HG02588 (cell line): ENCODE measurements at regions not wholly inside any gene's neighbourhood (a gene's known extent, or its start where the extent isn't known, plus 50 kb on each side); places are given as distances from the start of the nearest gene placed in this dataset.

Experiments used
- ATAC-seq: cut with Tn5 transposase; IDR thresholded peaks from one replicate; pipeline ENCODE4 v1.9.1; 2021; ENCODE audit warnings: mild to moderate bottlenecking, moderate library complexity; ENCODE audit not compliant: unreplicated experiment

- no peak for ATAC-seq
Measured at GRCh38 chr4:133775881-133776280, 425.7 kb downstream of the PABPC4L start.

GRCh38 chr4:133775469-133775868 lies 426.1 kb downstream of the PABPC4L start:
- no peak for ATAC-seq

DNA sequence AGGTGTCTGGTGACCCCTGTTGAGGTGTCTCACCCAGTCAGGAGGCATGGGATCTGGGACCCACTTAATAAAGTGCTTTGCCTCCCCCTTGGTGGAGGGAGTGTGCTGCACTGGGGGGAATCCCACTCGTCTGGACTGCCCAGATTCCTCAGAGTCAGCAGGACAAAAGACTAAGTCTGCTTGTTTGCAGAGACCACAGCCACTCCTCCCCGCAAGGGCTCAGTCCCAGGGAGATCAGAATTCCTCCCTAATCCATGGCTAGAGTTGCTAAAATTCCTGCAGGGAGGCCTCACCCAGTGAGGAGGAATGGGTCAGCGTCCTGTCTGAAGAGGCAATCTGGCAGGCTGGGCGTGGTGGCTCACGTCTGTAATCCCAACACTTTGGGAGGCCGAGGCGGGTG lies 442.2 kb downstream of the PABPC4L start:
- no peak for ATAC-seq

- ATAC-seq: no peak
Measured at GRCh38 chr4:133741766-133742165, 459.8 kb downstream of the PABPC4L start.

DNA sequence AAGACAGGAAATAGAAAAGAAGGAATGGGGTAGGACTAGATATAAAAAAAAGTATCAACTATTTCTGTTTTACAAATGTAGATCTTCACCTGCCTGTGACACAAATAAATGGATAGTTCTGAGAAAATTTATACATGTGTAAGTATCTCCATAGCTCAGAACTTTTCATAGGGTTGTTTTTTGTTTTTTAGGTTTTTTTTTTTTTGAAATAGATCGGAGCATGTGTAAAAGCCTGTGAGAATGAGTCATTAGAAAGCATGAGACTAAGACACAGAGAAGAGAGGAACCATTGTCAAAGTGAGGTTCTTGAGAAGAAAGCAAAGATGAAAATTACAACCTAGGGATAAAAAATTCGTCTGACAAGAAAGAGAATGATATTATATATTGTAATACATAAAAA lies 481.6 kb downstream of the PABPC4L start:
- no peak for ATAC-seq

DNA sequence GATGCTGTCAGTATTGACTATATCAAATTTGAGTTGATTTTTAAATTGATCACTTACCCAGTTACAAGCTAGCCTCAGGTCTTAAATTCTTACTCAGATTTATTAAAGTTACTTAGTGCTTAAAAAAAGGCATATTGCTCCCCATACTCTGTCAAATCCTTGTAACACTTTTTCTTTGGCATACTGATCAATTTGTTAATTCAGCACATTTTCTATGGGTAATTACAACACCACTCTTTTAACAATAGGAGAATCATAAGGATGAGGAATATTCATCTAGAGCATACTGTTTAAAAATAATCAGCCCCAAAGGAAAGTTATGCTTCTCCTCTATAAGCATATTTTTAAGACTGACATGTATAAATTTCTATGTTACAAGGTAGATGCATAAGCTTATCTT lies 482.5 kb downstream of the PABPC4L start:
- no peak for ATAC-seq

GRCh38 chr4:133714211-133714610 lies 487.4 kb downstream of the PABPC4L start:
- no peak for ATAC-seq

DNA sequence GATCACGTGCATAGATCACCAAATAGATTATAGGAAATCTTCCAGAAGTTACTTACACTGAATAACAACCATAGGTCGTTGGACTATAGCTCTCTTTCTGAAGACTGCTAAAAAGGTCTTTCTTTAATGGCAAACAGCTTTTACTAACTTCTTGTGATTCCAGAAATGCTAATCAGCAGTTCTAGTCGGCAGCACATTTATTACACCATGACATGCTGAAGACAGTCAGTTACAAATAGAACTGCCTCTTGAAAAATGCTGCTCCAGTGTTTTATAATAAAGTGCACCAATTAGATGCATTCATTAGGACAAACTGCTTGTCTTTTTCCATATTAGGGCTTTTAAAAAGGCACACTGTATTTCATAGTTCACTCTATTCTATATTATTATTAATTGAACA lies 488.2 kb downstream of the PABPC4L start:
- no peak for ATAC-seq

- no peak for ATAC-seq
Measured at GRCh38 chr4:133711817-133712216, 489.8 kb downstream of the PABPC4L start.

DNA sequence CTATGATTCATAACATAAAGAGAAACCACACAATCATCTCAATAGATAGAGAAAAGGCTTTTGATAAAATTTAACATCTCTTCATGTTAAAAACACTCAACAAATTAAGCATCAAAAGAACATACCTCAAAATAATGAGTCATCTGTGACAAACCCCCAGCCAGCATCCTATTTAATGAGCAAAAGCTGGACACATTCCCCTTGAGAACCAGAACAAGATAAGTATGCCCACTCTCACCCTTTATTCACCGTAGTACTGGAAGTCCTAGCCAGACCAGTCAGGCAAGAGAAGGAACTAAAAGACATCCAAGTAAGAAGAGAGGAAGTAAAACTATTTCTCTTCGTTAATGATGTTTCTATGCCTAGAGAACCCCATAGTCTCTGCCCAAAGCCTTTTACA lies 507.2 kb downstream of the PABPC4L start:
- ATAC-seq: no peak

- ATAC-seq: no peak
Measured at GRCh38 chr4:133683967-133684366, 517.6 kb downstream of the PABPC4L start.

- no peak for ATAC-seq
Measured at GRCh38 chr4:133668061-133668851, 519.2 kb downstream of the PCDH10 start.

DNA sequence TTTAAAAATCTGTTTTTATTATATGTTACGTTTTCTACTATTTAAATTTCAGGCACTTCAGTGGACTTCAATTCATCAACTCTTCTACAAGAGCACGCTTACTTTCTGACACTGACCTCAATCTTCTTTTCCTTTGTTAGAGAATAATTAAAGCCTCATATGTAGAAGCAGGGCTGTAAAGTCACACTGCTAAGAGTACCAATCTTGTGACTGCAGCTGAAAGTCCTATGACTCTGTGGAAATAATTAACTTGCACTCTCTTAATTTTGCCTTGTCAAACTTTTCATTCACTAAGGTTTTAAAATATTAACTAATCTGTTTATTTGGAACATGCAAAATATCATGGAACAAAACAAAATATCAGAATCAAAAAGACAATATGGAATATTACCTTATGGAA lies 498.1 kb downstream of the PCDH10 start:
- ATAC-seq: no peak

- no peak for ATAC-seq
Measured at GRCh38 chr4:133641191-133641590, 492.1 kb downstream of the PCDH10 start.

- ATAC-seq: no peak
Measured at GRCh38 chr4:133638751-133639150, 489.7 kb downstream of the PCDH10 start.

DNA sequence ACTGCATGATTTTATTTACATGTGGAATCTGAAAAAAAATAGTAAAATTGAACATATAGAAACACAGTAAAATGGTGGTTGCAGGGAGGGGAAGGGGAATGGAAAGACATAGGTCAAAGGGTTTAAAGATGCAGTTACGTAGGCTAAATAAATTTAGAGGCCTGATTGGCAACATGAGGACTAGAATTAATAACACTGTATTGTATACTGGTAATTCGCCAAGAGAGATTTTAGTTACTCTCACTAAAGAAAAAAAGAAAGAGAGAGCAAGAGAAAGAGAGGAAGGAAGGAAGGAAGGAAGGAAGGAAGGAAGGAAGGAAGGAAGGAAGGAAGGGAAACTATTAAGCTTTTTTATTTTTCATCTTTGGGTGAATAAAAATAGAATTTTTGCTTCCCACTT lies 488.1 kb downstream of the PCDH10 start:
- ATAC-seq: no peak

- no peak for ATAC-seq
Measured at GRCh38 chr4:133624744-133625143, 475.6 kb downstream of the PCDH10 start.

DNA sequence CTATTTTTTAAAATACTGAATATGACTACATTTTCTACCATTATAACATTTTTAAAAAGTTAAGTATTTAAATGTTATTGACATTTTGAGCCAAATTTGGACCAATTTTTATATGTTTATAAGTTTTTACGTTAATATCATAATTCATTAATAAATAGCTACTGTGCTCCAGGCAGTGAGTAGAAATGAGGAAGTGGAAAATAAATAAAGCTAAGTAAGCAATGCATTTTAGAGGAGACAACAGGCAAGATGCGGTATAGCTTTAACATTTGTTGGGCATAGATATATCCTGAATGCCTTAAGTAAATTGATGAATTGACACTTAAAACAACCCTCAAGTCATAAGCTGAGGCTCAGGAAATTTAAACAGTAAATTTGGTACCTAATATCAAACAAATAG lies 474.8 kb downstream of the PCDH10 start:
- no peak for ATAC-seq

- ATAC-seq: no peak
Measured at GRCh38 chr4:133621628-133622027, 472.5 kb downstream of the PCDH10 start.

GRCh38 chr4:133620555-133620954 lies 471.5 kb downstream of the PCDH10 start:
- no peak for ATAC-seq

- no peak for ATAC-seq
Measured at GRCh38 chr4:133618963-133619362, 469.9 kb downstream of the PCDH10 start.

DNA sequence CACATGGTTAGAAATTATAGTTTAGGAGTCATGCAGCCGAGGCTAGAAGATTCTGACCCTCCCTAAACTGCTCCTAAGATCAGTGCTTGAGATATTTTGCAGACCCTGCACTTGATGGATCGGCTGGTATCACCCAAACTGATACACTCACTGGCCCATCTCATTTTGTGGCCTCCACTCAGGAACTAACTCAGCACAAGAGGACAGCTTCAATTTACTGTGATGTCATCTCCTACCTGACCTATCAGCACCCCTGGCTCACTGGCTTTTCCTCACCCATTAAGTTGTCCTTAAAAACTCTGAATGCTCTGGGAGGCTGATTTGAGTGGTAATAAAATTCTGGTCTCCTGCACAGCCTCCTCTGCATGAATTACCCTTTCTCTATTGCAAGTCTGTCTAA lies 450.9 kb downstream of the PCDH10 start:
- no peak for ATAC-seq

- no peak for ATAC-seq
Measured at GRCh38 chr4:133598779-133599178, 449.7 kb downstream of the PCDH10 start.
